HCT116 (cell line): ENCODE measurements at regions not wholly inside any gene's neighbourhood (a gene's known extent, or its start where the extent isn't known, plus 50 kb on each side); places are given as distances from the start of the nearest gene placed in this dataset.

Experiments
- ATAC-seq: fragments of 200-7000 bp; cut with Tn5 transposase; 2 replicates; pipeline ENCODE4 v1.9.1; 2020; ENCODE audit warnings: mild to moderate bottlenecking, moderate library complexity
- BruUV-seq: library from RNA; stranded (reverse); fragments of 400-500 nt; replicated peaks from 2 replicates; lab custom pipeline; 2021; lab: Mats Ljungman, UMichigan
- CTCF ChIA-PET: fragments of 300-600 bp; sonication (Branson Sonifier 250); formaldehyde crosslinking; loops from one replicate; lab custom pipeline; 2021; ENCODE audit warnings: antibody characterized with exemption; lab: Charles Lee
- POLR2A ChIA-PET: fragments of 300-600, 350-600 bp; sonication (Branson Sonifier 250); formaldehyde crosslinking; loops from one replicate; lab custom pipeline; 2021; ENCODE audit warnings: antibody characterized with exemption; lab: Charles Lee
- RAD21 ChIA-PET, 2 experiments: fragments of 300-600 bp; sonication (Branson Sonifier 250); formaldehyde crosslinking; loops; one replicate each; lab custom pipeline; 2023; ENCODE audit warnings: low total read pairs in 2 of 2; ENCODE audit not compliant: uncharacterized antibody in 2 of 2, unreplicated experiment in 2 of 2, low non-redundant PET in 1 of 2; lab: Charles Lee
- DNase-seq: peaks from one replicate; pipeline ENCODE4 v3.0.0-alpha.2; 2010; ENCODE audit warnings: low read depth, low spot score
- H2AFZ ChIP-seq: fragments of 200-600 bp; shearing (Covaris generic), sonication (generic); 2 replicates; pipeline ENCODE4 v1.6.1; 2017; ENCODE audit warnings: low read depth, mixed run types, mixed read lengths, antibody characterized with exemption, low read length; ENCODE audit not compliant: poor library complexity, severe bottlenecking
- H3K27ac ChIP-seq: 2 replicates; pipeline ENCODE4 v1.5.1; 2012; ENCODE audit warnings: low read depth, low read length
- H3K27me3 ChIP-seq: fragments of 200-600 bp; sonication (generic); 2 replicates; pipeline ENCODE4 v1.6.1; 2016; ENCODE audit warnings: mixed run types, low read length, mixed read lengths; ENCODE audit not compliant: insufficient read depth
- H3K36me3 ChIP-seq, 2 experiments: fragments of 200-500 bp in 1 of 2; fragments of 200-600 bp in 1 of 2; sonication (Bioruptor generic) in 1 of 2; sonication (generic) in 1 of 2; 2 replicates each; pipeline versions ENCODE4 v1.5.1 to v1.6.1; 2014 to 2016; ENCODE audit warnings: low read length in 2 of 2, inconsistent platforms in 1 of 2, mixed read lengths in 1 of 2, mixed run types in 1 of 2; ENCODE audit not compliant: insufficient read depth in 2 of 2, control insufficient read depth in 1 of 2
- H3K4me1 ChIP-seq, 2 experiments: fragments of 200-600 bp in 1 of 2; sonication (generic) in 1 of 2; 2 replicates each; pipeline versions ENCODE4 v1.5.1 to v1.6.1; 2012 to 2017; ENCODE audit warnings: low read length in 2 of 2, inconsistent platforms in 1 of 2, mild to moderate bottlenecking in 1 of 2, mixed read lengths in 1 of 2, mixed run types in 1 of 2, moderate library complexity in 1 of 2; ENCODE audit not compliant: insufficient read depth in 2 of 2, control insufficient read depth in 1 of 2
- H3K4me2 ChIP-seq: fragments of 200-600 bp; sonication (generic); 2 replicates; pipeline ENCODE4 v1.6.1; 2017; ENCODE audit warnings: mixed run types, low read length, mixed read lengths
- H3K4me3 ChIP-seq, 2 experiments: fragments of 200-600 bp in 1 of 2; sonication (generic) in 1 of 2; replicated peaks in 1 of 2; 2 replicates each; pipeline ENCODE4 v1.5.1; 2011 to 2016; ENCODE audit warnings: low read length in 2 of 2, control low read depth in 1 of 2, low read depth in 1 of 2, mild to moderate bottlenecking in 1 of 2, mixed read lengths in 1 of 2, mixed run types in 1 of 2
- H3K79me2 ChIP-seq: fragments of 200-600 bp; sonication (generic); 2 replicates; pipeline ENCODE4 v1.6.1; 2017; ENCODE audit warnings: mild to moderate bottlenecking, mixed run types, low read length, moderate library complexity, mixed read lengths; ENCODE audit not compliant: insufficient read depth
- H3K9ac ChIP-seq: fragments of 200-600 bp; sonication (generic); 2 replicates; pipeline ENCODE4 v1.6.1; 2016; ENCODE audit warnings: low read length, mixed read lengths
- H3K9me2 ChIP-seq: fragments of 200-600 bp; sonication (generic), shearing (Covaris generic); 2 replicates; pipeline ENCODE4 v1.6.1; 2017; ENCODE audit warnings: mixed run types, mild to moderate bottlenecking, moderate library complexity; ENCODE audit not compliant: insufficient read depth
- H3K9me3 ChIP-seq, 2 experiments: fragments of 200-500 bp in 1 of 2; fragments of 200-600 bp in 1 of 2; sonication (Bioruptor generic) in 1 of 2; sonication (generic) in 1 of 2; 2 replicates each; pipeline ENCODE4 v1.6.1; 2014 to 2017; ENCODE audit warnings: low read length in 2 of 2, mixed read lengths in 2 of 2, inconsistent platforms in 1 of 2, low read depth in 1 of 2, mild to moderate bottlenecking in 1 of 2, mixed run types in 1 of 2, moderate library complexity in 1 of 2; ENCODE audit not compliant: control insufficient read depth in 1 of 2, insufficient read depth in 1 of 2
- H4K20me1 ChIP-seq: fragments of 200-600 bp; sonication (generic), shearing (Covaris generic); 2 replicates; pipeline ENCODE4 v1.6.1; 2017; ENCODE audit warnings: mixed run types, mild to moderate bottlenecking, moderate library complexity; ENCODE audit not compliant: insufficient read depth
- CBX3 ChIP-seq: IDR thresholded peaks from 2 replicates; pipeline ENCODE4 v1.6.1; 2012; ENCODE audit warnings: low read depth
- CTCF ChIP-seq, 3 experiments: fragments of 200-600 bp in 1 of 3; sonication (generic) in 1 of 3; IDR thresholded peaks in 2 of 3; conservative IDR thresholded peaks in 1 of 3; 2 replicates each; pipeline ENCODE4 v1.5.1; 2012 to 2017; ENCODE audit warnings: low read depth in 2 of 3, low read length in 2 of 3, antibody characterized with exemption in 1 of 3, borderline replicate concordance in 1 of 3, control low read depth in 1 of 3, mild to moderate bottlenecking in 1 of 3, mixed read lengths in 1 of 3, mixed run types in 1 of 3, moderate library complexity in 1 of 3; ENCODE audit not compliant: insufficient read depth in 1 of 3
- EGR1 ChIP-seq: IDR thresholded peaks from 2 replicates; pipeline ENCODE4 v1.6.1; 2012; ENCODE audit warnings: low read depth
- ELF1 ChIP-seq: IDR thresholded peaks from 2 replicates; pipeline ENCODE4 v1.6.1; 2012; ENCODE audit warnings: low read depth, borderline replicate concordance
- EZH2 ChIP-seq: fragments of 200-600 bp; sonication (generic); IDR thresholded peaks from 2 replicates; pipeline ENCODE4 v1.6.1; 2017; ENCODE audit warnings: antibody characterized with exemption, mixed run types
- EZH2phosphoT487 ChIP-seq: fragments of 200-600 bp; IDR thresholded peaks from 2 replicates; pipeline ENCODE4 v1.6.1; 2018; ENCODE audit warnings: antibody characterized with exemption, borderline replicate concordance
- FOSL1 ChIP-seq: IDR thresholded peaks from 2 replicates; pipeline ENCODE4 v1.6.1; 2012; ENCODE audit warnings: low read depth
- JUND ChIP-seq: IDR thresholded peaks from 2 replicates; pipeline ENCODE4 v1.6.1; 2012
- POLR2A ChIP-seq: IDR thresholded peaks from 2 replicates; pipeline ENCODE4 v1.7.0; 2011; ENCODE audit warnings: borderline replicate concordance; ENCODE audit not compliant: insufficient read depth, insufficient read length; ENCODE audit errors: extremely low read depth
- POLR2AphosphoS5 ChIP-seq: IDR thresholded peaks from 2 replicates; pipeline ENCODE4 v1.6.1; 2011; ENCODE audit warnings: mild to moderate bottlenecking, low read depth, low read length, moderate library complexity
- RAD21 ChIP-seq: IDR thresholded peaks from 2 replicates; pipeline ENCODE4 v1.6.1; 2012; ENCODE audit warnings: low read depth, mild to moderate bottlenecking
- SIN3A ChIP-seq: IDR thresholded peaks from 2 replicates; pipeline ENCODE4 v1.6.1; 2012; ENCODE audit warnings: low read depth
- YY1 ChIP-seq: IDR thresholded peaks from 2 replicates; pipeline ENCODE4 v1.6.1; 2011; ENCODE audit warnings: low read length, low read depth, moderate library complexity, mild to moderate bottlenecking; ENCODE audit not compliant: insufficient replicate concordance; ENCODE audit errors: extremely low read depth
- ZFX ChIP-seq: fragments of 450-650 bp; IDR thresholded peaks from 2 replicates; pipeline ENCODE4 v1.6.1; 2017
- intact Hi-C: fragments of 100-400 bp; cut with micrococcal nuclease; formaldehyde crosslinking; loops from 2 replicates; pipeline ENCODE4 v1.10.0; 2022
- TF ChIP-seq, protein P1 (sequence below): IDR thresholded peaks from 2 replicates; pipeline ENCODE4 v1.6.1; 2011; ENCODE audit warnings: mild to moderate bottlenecking, low read length, moderate library complexity; ENCODE audit not compliant: insufficient replicate concordance; ENCODE audit errors: extremely low read depth
- TF ChIP-seq, protein P2 (sequence below): IDR thresholded peaks from 2 replicates; pipeline ENCODE4 v1.6.1; 2012; ENCODE audit warnings: low read depth
- TF ChIP-seq, protein P3 (sequence below): IDR thresholded peaks from 2 replicates; pipeline ENCODE4 v1.6.1; 2012

DNA sequence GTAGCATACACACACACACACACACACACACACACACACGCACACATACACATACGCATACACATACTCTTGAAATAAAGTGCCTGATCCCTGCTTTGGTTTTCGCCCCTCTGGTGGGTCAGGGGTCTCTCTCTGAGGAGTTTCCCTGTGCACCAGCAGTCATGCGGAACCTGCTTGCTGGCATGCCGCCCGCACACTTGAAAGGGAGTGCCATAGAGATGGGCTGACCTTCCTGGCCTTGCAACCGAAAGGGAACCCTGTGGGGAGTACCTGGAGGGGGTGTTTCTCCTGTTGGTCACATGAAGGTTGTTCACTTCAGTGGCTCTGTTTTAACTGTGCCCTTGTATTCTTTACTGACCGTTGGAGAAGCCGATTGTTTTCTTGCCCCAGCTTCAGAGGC lies 752.3 kb downstream of the NR2F2 start:
- H4K20me1 ChIP-seq: no peaks in the 10 kb centered on the region
- no peak for ATAC-seq
- H3K4me3 ChIP-seq: no peak overlapping the region
- no peak overlapping the region for H2AFZ ChIP-seq
- no TSS peak for BruUV-seq
- peaks cover 0 to 9% of the 10 kb centered on the region in 2 experiments; a peak in 2 of 4 replicates for H3K9me3 ChIP-seq
- no peaks in the 10 kb centered on the region for H3K4me1 ChIP-seq
- H3K27ac ChIP-seq: no peak overlapping the region
- intact Hi-C loops: no loop called here
- H3K79me2 ChIP-seq: no peaks in the 10 kb centered on the region
- TF ChIP-seq POLR2A (no peak), EZH2phosphoT487 (no peak), CBX3 (no peak), FOSL1 (no peak), EGR1 (no peak), EZH2 (no peak), CTCF (IDR thresholded peaks at IDR 0.05 in 2 of 3, conservative IDR thresholded peaks at IDR 0.05 in 1 of 3; ENCODE audit: borderline replicate concordance in 1 of 3, insufficient read depth in 1 of 3, low read depth in 2 of 3, low read length in 2 of 3) (no peak), POLR2AphosphoS5 (no peak), JUND (no peak), ZFX (no peak), SIN3A (no peak), YY1 (no peak), RAD21 (no peak), ELF1 (no peak)
- TF ChIP-seq, protein P1, sequence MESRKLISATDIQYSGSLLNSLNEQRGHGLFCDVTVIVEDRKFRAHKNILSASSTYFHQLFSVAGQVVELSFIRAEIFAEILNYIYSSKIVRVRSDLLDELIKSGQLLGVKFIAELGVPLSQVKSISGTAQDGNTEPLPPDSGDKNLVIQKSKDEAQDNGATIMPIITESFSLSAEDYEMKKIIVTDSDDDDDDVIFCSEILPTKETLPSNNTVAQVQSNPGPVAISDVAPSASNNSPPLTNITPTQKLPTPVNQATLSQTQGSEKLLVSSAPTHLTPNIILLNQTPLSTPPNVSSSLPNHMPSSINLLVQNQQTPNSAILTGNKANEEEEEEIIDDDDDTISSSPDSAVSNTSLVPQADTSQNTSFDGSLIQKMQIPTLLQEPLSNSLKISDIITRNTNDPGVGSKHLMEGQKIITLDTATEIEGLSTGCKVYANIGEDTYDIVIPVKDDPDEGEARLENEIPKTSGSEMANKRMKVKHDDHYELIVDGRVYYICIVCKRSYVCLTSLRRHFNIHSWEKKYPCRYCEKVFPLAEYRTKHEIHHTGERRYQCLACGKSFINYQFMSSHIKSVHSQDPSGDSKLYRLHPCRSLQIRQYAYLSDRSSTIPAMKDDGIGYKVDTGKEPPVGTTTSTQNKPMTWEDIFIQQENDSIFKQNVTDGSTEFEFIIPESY: no peak
- TF ChIP-seq, protein P2, sequence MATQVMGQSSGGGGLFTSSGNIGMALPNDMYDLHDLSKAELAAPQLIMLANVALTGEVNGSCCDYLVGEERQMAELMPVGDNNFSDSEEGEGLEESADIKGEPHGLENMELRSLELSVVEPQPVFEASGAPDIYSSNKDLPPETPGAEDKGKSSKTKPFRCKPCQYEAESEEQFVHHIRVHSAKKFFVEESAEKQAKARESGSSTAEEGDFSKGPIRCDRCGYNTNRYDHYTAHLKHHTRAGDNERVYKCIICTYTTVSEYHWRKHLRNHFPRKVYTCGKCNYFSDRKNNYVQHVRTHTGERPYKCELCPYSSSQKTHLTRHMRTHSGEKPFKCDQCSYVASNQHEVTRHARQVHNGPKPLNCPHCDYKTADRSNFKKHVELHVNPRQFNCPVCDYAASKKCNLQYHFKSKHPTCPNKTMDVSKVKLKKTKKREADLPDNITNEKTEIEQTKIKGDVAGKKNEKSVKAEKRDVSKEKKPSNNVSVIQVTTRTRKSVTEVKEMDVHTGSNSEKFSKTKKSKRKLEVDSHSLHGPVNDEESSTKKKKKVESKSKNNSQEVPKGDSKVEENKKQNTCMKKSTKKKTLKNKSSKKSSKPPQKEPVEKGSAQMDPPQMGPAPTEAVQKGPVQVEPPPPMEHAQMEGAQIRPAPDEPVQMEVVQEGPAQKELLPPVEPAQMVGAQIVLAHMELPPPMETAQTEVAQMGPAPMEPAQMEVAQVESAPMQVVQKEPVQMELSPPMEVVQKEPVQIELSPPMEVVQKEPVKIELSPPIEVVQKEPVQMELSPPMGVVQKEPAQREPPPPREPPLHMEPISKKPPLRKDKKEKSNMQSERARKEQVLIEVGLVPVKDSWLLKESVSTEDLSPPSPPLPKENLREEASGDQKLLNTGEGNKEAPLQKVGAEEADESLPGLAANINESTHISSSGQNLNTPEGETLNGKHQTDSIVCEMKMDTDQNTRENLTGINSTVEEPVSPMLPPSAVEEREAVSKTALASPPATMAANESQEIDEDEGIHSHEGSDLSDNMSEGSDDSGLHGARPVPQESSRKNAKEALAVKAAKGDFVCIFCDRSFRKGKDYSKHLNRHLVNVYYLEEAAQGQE: no peak
- TF ChIP-seq, protein P3, sequence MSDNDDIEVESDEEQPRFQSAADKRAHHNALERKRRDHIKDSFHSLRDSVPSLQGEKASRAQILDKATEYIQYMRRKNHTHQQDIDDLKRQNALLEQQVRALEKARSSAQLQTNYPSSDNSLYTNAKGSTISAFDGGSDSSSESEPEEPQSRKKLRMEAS: no peak
- TF ChIP-seq, all 23 proteins: peak for 0
- POLR2A ChIA-PET: no interaction called here
- CTCF ChIA-PET: no interaction called here
- H3K9me2 ChIP-seq: no peaks in the 10 kb centered on the region
- H3K36me3 ChIP-seq: no peaks in the 10 kb centered on the region
- H3K9ac ChIP-seq: no peak overlapping the region
- no peaks in the 10 kb centered on the region for H3K27me3 ChIP-seq
- H3K4me2 ChIP-seq: no peak overlapping the region
- no peak for DNase-seq
- RAD21 ChIA-PET: no interaction called here
